K562 (cell line): ENCODE measurements at regions not wholly inside any gene's neighbourhood (a gene's known extent, or its start where the extent isn't known, plus 50 kb on each side); places are given as distances from the start of the nearest gene placed in this dataset.

ENCODE experiments used
- ATAC-seq: fragments of 200-7000 bp; cut with Tn5 transposase; 3 replicates; pipeline ENCODE4 v1.9.1; 2020; ENCODE audit warnings: moderate library complexity
- BruUV-seq: library from RNA; stranded (reverse); fragments of 400-500 nt; replicated peaks from 2 replicates; lab custom pipeline; 2021; lab: Mats Ljungman, UMichigan
- CTCF ChIA-PET: fragments of 300-600 bp; formaldehyde crosslinking; extraction: SDS; loops from one replicate; lab custom pipeline; 2021; ENCODE audit warnings: low intra/inter-chr PET ratio; lab: Yijun Ruan, JAX
- POLR2A ChIA-PET: fragments of 300-600, 350-650 bp; sonication (Branson Sonifier 250); formaldehyde crosslinking; extraction: SDS; loops from one replicate; lab custom pipeline; 2021; ENCODE audit warnings: antibody characterized with exemption, inconsistent platforms; lab: Yijun Ruan, JAX
- DNase-seq, 4 experiments: peaks; one replicate each; pipeline versions ENCODE4 v3.0.0 to v3.0.0-alpha.2; 2011 to 2018; ENCODE audit warnings: low spot score in 3 of 4, mixed read lengths in 3 of 4; ENCODE audit errors: extremely low read depth in 1 of 4
- FAIRE-seq: peaks from 2 replicates; lab custom pipeline; 2011; peaks lifted over from hg19 to GRCh38; lab: Jason Lieb, UNC
- H2AFZ ChIP-seq: 2 replicates; pipeline ENCODE4 v1.6.0; 2011; ENCODE audit warnings: low read depth, low read length, control low read depth, inconsistent platforms
- H3K27ac ChIP-seq: fragments of 200-600 bp; 3 replicates; pipeline ENCODE4 v1.8.0; 2011; ENCODE audit warnings: low read depth, mild to moderate bottlenecking, control low read depth, inconsistent platforms, low read length, moderate library complexity, mixed read lengths; ENCODE audit errors: extremely low read depth
- H3K27me3 ChIP-seq, 2 experiments: fragments of 300-600 bp in 1 of 2; 2 replicates in 1 of 2; 3 replicates in 1 of 2; pipeline versions ENCODE4 v1.6.0 to v1.8.0; 2011; ENCODE audit warnings: inconsistent platforms in 2 of 2, low read length in 2 of 2, mild to moderate bottlenecking in 1 of 2, mixed read lengths in 1 of 2, moderate library complexity in 1 of 2; ENCODE audit not compliant: control insufficient read depth in 2 of 2, insufficient read depth in 2 of 2
- H3K36me3 ChIP-seq: fragments of 300-600 bp; 3 replicates; pipeline ENCODE4 v1.8.0; 2011; ENCODE audit warnings: mild to moderate bottlenecking, low read length, inconsistent platforms; ENCODE audit not compliant: control insufficient read depth, insufficient read depth
- H3K4me1 ChIP-seq, 2 experiments: fragments of 200-600 bp in 1 of 2; replicated peaks in 1 of 2; 2 replicates in 1 of 2; 3 replicates in 1 of 2; pipeline versions ENCODE4 v1.5.1 to v1.8.0; 2011; ENCODE audit warnings: inconsistent platforms in 2 of 2, low read length in 2 of 2, mild to moderate bottlenecking in 1 of 2, mixed read lengths in 1 of 2, moderate library complexity in 1 of 2; ENCODE audit not compliant: control insufficient read depth in 2 of 2, insufficient read depth in 2 of 2
- H3K4me2 ChIP-seq: 2 replicates; pipeline ENCODE4 v1.6.1; 2011; ENCODE audit warnings: low read length, control low read depth, inconsistent platforms, mixed read lengths; ENCODE audit not compliant: insufficient read depth
- H3K4me3 ChIP-seq: fragments of 200-600 bp; sonication (generic), shearing (Covaris generic); 2 replicates; pipeline ENCODE4 v1.5.1; 2016; ENCODE audit warnings: control low read depth, inconsistent platforms
- H3K79me2 ChIP-seq: fragments of 200-600 bp; 3 replicates; pipeline ENCODE4 v1.8.0; 2011; ENCODE audit warnings: low read length, inconsistent platforms; ENCODE audit not compliant: control insufficient read depth, insufficient read depth
- H3K9ac ChIP-seq, 2 experiments: 2 replicates each; pipeline versions ENCODE4 v1.6.0 to v1.6.1; 2011; ENCODE audit warnings: low read depth in 2 of 2, low read length in 2 of 2, control low read depth in 1 of 2, inconsistent platforms in 1 of 2, mild to moderate bottlenecking in 1 of 2, mixed read lengths in 1 of 2; ENCODE audit not compliant: insufficient read depth in 1 of 2
- H3K9me1 ChIP-seq: one replicate; pipeline ENCODE4 v1.6.0; 2011; ENCODE audit warnings: inconsistent platforms, mild to moderate bottlenecking, low read length, moderate library complexity; ENCODE audit not compliant: control insufficient read depth, insufficient read depth
- H3K9me3 ChIP-seq: replicated peaks from 2 replicates; pipeline ENCODE4 v1.5.1; 2011; ENCODE audit warnings: low read depth, low read length, inconsistent platforms; ENCODE audit not compliant: control insufficient read depth, insufficient read depth
- H4K20me1 ChIP-seq: replicated peaks from 2 replicates; pipeline ENCODE4 v1.6.1; 2011; ENCODE audit warnings: low read length, inconsistent platforms, mixed read lengths; ENCODE audit not compliant: control insufficient read depth, insufficient read depth
- KHSRP ChIP-seq: fragments of 450-650 bp; IDR thresholded peaks from 2 replicates; pipeline ENCODE4 v1.6.1; 2017
- NRF1 ChIP-seq, 2 experiments: fragments of 450-650 bp; IDR thresholded peaks in 1 of 2; conservative IDR thresholded peaks in 1 of 2; 2 replicates each; pipeline ENCODE4 v1.6.1; 2014; ENCODE audit warnings: mild to moderate bottlenecking in 2 of 2
- OTX1 ChIP-seq: fragments of 450-650 bp; formaldehyde crosslinking; IDR thresholded peaks from 2 replicates; pipeline ENCODE4 v1.4.0; 2022; ENCODE audit warnings: mild to moderate bottlenecking
- POLR3G ChIP-seq: IDR thresholded peaks from 2 replicates; pipeline ENCODE4 v1.6.1; 2011; ENCODE audit not compliant: insufficient read length, insufficient replicate concordance; ENCODE audit errors: extremely low read depth
- ZNF197 ChIP-seq: fragments of 200-800 bp; sonication (Bioruptor generic); IDR thresholded peaks from 2 replicates; pipeline ENCODE4 v1.6.1; 2016; ENCODE audit warnings: low read depth, missing genetic modification characterization, missing compliant biosample characterization
- ZNF277 ChIP-seq: fragments of 250-450 bp; sonication (Bioruptor Pico); IDR thresholded peaks from 2 replicates; pipeline ENCODE4 v1.8.0; 2022; ENCODE audit warnings: inconsistent platforms, mild to moderate bottlenecking, moderate library complexity, borderline replicate concordance
- WGBS: fragments of 100-300 bp; shearing (Covaris generic); methylation state at CpG from one replicate; pipeline ENCODE4 v1.1.6; 2016; ENCODE audit warnings: low coverage, mixed read lengths; ENCODE audit not compliant: insufficient coverage; ENCODE audit errors: missing lambda C conversion rate; 5-methylcytosine and 5-hydroxymethylcytosine counted together
- in situ Hi-C: fragments of 300-500 bp; cut with MboI; formaldehyde crosslinking; loops from 4 replicates; pipeline ENCODE4 v1.15.0; 2018; ENCODE audit warnings: inconsistent platforms, mixed read lengths
- intact Hi-C: fragments of 100-400 bp; cut with micrococcal nuclease; formaldehyde crosslinking; loops from 2 replicates; pipeline ENCODE4 v1.14.2; 2022

GRCh38 chr2:23009545-23010149 is 375.3 kb upstream of the KLHL29 start:
- no peak overlapping the region for H3K4me2 ChIP-seq
- H2AFZ ChIP-seq = no peak overlapping the region
- CTCF ChIA-PET = no interaction called here
- intact Hi-C loops (no loop called here), in situ Hi-C loops (no loop called here)
- no peaks in the 10 kb centered on the region for H3K27me3 ChIP-seq
- no peak overlapping the region for H3K27ac ChIP-seq
- H3K79me2 ChIP-seq = no peaks in the 10 kb centered on the region
- DNase-seq (no peak), FAIRE-seq (no peak), ATAC-seq (no peak)
- no peaks in the 10 kb centered on the region for H4K20me1 ChIP-seq
- TF ChIP-seq KHSRP (no peak), ZNF197 (CRISPR knock-in tag) (no peak), POLR3G (no peak), OTX1 (no peak), ZNF277 (CRISPR knock-in tag) (no peak), NRF1 (conservative IDR thresholded peaks at IDR 0.05 in 1 of 2, IDR thresholded peaks at IDR 0.05 in 1 of 2) (no peak)
- no TSS peak for BruUV-seq
- H3K4me3 ChIP-seq = no peak overlapping the region
- H3K4me1 ChIP-seq = no peaks in the 10 kb centered on the region
- 3% methylated on average over 7 of the region's 7 CpGs for WGBS
- H3K9ac ChIP-seq = no peak overlapping the region
- POLR2A ChIA-PET = no interaction called here
- no peaks in the 10 kb centered on the region for H3K9me3 ChIP-seq
- no peaks in the 10 kb centered on the region for H3K9me1 ChIP-seq
- no peaks in the 10 kb centered on the region for H3K36me3 ChIP-seq
